ENCODE measurements at regions not wholly inside any gene's neighbourhood (a gene's known extent, or its start where the extent isn't known, plus 50 kb on each side); places are given as distances from the start of the nearest gene placed in this dataset.
"Not testable (repeated sequence)": the region's sequence is repeated elsewhere in the genome, so short reads cannot be mapped to it uniquely, and the experiment has no call there.

- no peak for DNase-seq (ENCODE audit: low spot score)
- no peak for ATAC-seq
- intact Hi-C loops (cut with DNase I): no loop called here
Observed at GRCh38 chr11:109480251-109480650, 58.3 kb downstream of the C11orf87 start.

GRCh38 chr11:109486129-109486528 lies 64.1 kb downstream of the C11orf87 start:
- DNase-seq (ENCODE audit: low spot score): no peak
- no peak for ATAC-seq
- intact Hi-C loops (cut with DNase I): no loop called here

GRCh38 chr11:109490953-109491635 lies 69.1 kb downstream of the C11orf87 start:
- no peak for DNase-seq (ENCODE audit: low spot score)
- ATAC-seq: no peak
- intact Hi-C loops (cut with DNase I): no loop called here

- intact Hi-C loops (cut with DNase I): no loop called here
- DNase-seq (ENCODE audit: low spot score) (no peak), ATAC-seq (no peak)
Observed at GRCh38 chr11:109506115-109506514, 84.1 kb downstream of the C11orf87 start.

- intact Hi-C loops (cut with DNase I): no loop called here
- DNase-seq (ENCODE audit: low spot score): no peak
- no peak for ATAC-seq
Observed at GRCh38 chr11:109507331-109507730, 85.3 kb downstream of the C11orf87 start.

GRCh38 chr11:109507836-109508561 lies 86.0 kb downstream of the C11orf87 start:
- ATAC-seq (no peak), DNase-seq (ENCODE audit: low spot score) (no peak)
- intact Hi-C loops (cut with DNase I): no loop called here

GRCh38 chr11:109508943-109509342 lies 87.0 kb downstream of the C11orf87 start:
- DNase-seq (ENCODE audit: low spot score) (no peak), ATAC-seq (no peak)
- intact Hi-C loops (cut with DNase I): no loop called here

GRCh38 chr11:109510316-109510715 lies 88.3 kb downstream of the C11orf87 start:
- no peak for DNase-seq (ENCODE audit: low spot score)
- no peak for ATAC-seq
- intact Hi-C loops (cut with DNase I): no loop called here

- ATAC-seq (no peak), DNase-seq (ENCODE audit: low spot score) (no peak)
- intact Hi-C loops (cut with DNase I): no loop called here
Observed at GRCh38 chr11:109511598-109511997, 89.6 kb downstream of the C11orf87 start.

GRCh38 chr11:109512249-109512648 lies 90.3 kb downstream of the C11orf87 start:
- ATAC-seq (no peak), DNase-seq (ENCODE audit: low spot score) (no peak)

GRCh38 chr11:109512680-109513079 lies 90.7 kb downstream of the C11orf87 start:
- DNase-seq (ENCODE audit: low spot score): no peak
- ATAC-seq: no peak
- intact Hi-C loops (cut with DNase I): no loop called here

More at GRCh38 chr11:109512249-109512648, 90.3 kb downstream of the C11orf87 start:
- intact Hi-C loops (cut with DNase I): no loop called here

GRCh38 chr11:109514313-109515018 lies 92.5 kb downstream of the C11orf87 start:
- ATAC-seq (no peak), DNase-seq (ENCODE audit: low spot score) (no peak)
- intact Hi-C loops (cut with DNase I): no loop called here

GRCh38 chr11:109519253-109519652 lies 97.3 kb downstream of the C11orf87 start:
- ATAC-seq: no peak
- DNase-seq (ENCODE audit: low spot score): no peak
- intact Hi-C loops (cut with DNase I): no loop called here

GRCh38 chr11:109521571-109522086 lies 99.6 kb downstream of the C11orf87 start:
- DNase-seq (ENCODE audit: low spot score) (no peak), ATAC-seq (no peak)
- intact Hi-C loops (cut with DNase I): no loop called here

GRCh38 chr11:109522116-109522755 lies 100.2 kb downstream of the C11orf87 start:
- intact Hi-C loops (cut with DNase I): no loop called here
- no peak for ATAC-seq
- DNase-seq (ENCODE audit: low spot score): no peak

GRCh38 chr11:109525636-109526035 lies 103.6 kb downstream of the C11orf87 start:
- intact Hi-C loops (cut with DNase I); DNase-seq (ENCODE audit: low spot score); ATAC-seq: not testable (repeated sequence)

GRCh38 chr11:109526061-109526460 lies 104.1 kb downstream of the C11orf87 start:
- no peak for DNase-seq (ENCODE audit: low spot score)
- no peak for ATAC-seq
- intact Hi-C loops (cut with DNase I): no loop called here

GRCh38 chr11:109526931-109527330 lies 104.9 kb downstream of the C11orf87 start:
- intact Hi-C loops (cut with DNase I): no loop called here
- ATAC-seq (no peak), DNase-seq (ENCODE audit: low spot score) (no peak)

- intact Hi-C loops (cut with DNase I): no loop called here
- no peak for DNase-seq (ENCODE audit: low spot score)
- no peak for ATAC-seq
Observed at GRCh38 chr11:109527496-109527895, 105.5 kb downstream of the C11orf87 start.
